AG04450 (cell line): ENCODE measurements at regions not wholly inside any gene's neighbourhood (a gene's known extent, or its start where the extent isn't known, plus 50 kb on each side); places are given as distances from the start of the nearest gene placed in this dataset.

Experiments
- CTCF ChIA-PET: fragments of 300-600, 350-600 bp; formaldehyde crosslinking; extraction: SDS; loops from one replicate; lab custom pipeline; 2022; ENCODE audit warnings: antibody characterized with exemption, inconsistent platforms; lab: Charles Lee
- POLR2A ChIA-PET: fragments of 350-600 bp; formaldehyde crosslinking; extraction: SDS; loops from one replicate; lab custom pipeline; 2021; ENCODE audit warnings: antibody characterized with exemption, inconsistent platforms; lab: Yijun Ruan, JAX
- DNase-seq: peaks from one replicate; pipeline ENCODE4 v3.0.0-alpha.2; 2011; ENCODE audit warnings: low read depth, low spot score
- H3K27ac ChIP-seq: one replicate; pipeline ENCODE4 v1.5.1; 2012; ENCODE audit warnings: low read depth, low read length, control low read depth
- H3K27me3 ChIP-seq: one replicate; pipeline ENCODE4 v1.6.0; 2012; ENCODE audit warnings: low read length; ENCODE audit not compliant: control insufficient read depth, insufficient read depth
- H3K4me3 ChIP-seq: 2 replicates; pipeline ENCODE4 v1.5.1; 2011; ENCODE audit warnings: mild to moderate bottlenecking, low read depth, low read length, control low read depth
- H3K9me3 ChIP-seq: 2 replicates; pipeline ENCODE4 v1.5.1; 2012; ENCODE audit warnings: low read length; ENCODE audit not compliant: control insufficient read depth, insufficient read depth
- TF ChIP-seq, protein P1 (sequence below): IDR thresholded peaks from 2 replicates; pipeline ENCODE4 v1.5.1; 2011; ENCODE audit warnings: low read depth, low read length, control low read depth, inconsistent platforms

GRCh38 chr3:170636400-170636973, 50.6 kb upstream of the SLC7A14 start:
- TF ChIP-seq, protein P1, sequence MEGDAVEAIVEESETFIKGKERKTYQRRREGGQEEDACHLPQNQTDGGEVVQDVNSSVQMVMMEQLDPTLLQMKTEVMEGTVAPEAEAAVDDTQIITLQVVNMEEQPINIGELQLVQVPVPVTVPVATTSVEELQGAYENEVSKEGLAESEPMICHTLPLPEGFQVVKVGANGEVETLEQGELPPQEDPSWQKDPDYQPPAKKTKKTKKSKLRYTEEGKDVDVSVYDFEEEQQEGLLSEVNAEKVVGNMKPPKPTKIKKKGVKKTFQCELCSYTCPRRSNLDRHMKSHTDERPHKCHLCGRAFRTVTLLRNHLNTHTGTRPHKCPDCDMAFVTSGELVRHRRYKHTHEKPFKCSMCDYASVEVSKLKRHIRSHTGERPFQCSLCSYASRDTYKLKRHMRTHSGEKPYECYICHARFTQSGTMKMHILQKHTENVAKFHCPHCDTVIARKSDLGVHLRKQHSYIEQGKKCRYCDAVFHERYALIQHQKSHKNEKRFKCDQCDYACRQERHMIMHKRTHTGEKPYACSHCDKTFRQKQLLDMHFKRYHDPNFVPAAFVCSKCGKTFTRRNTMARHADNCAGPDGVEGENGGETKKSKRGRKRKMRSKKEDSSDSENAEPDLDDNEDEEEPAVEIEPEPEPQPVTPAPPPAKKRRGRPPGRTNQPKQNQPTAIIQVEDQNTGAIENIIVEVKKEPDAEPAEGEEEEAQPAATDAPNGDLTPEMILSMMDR = no peak
- Histone ChIP-seq H3K27me3 (no peaks in the 10 kb centered on the region), H3K9me3 (no peaks in the 10 kb centered on the region), H3K4me3 (no peak overlapping the region), H3K27ac (no peak overlapping the region)
- ChIA-PET POLR2A (no interaction called here), CTCF (interaction anchor here (1.2 to 1.4 kb wide), 2 partner anchors 10 to 176 kb away, joined by 4 to 8 read pairs; no protein-coding TSS in a partner anchor)
- DNase-seq = no peak
